ENCODE measurements at regions not wholly inside any gene's neighbourhood (a gene's known extent, or its start where the extent isn't known, plus 50 kb on each side); places are given as distances from the start of the nearest gene placed in this dataset.

DNA sequence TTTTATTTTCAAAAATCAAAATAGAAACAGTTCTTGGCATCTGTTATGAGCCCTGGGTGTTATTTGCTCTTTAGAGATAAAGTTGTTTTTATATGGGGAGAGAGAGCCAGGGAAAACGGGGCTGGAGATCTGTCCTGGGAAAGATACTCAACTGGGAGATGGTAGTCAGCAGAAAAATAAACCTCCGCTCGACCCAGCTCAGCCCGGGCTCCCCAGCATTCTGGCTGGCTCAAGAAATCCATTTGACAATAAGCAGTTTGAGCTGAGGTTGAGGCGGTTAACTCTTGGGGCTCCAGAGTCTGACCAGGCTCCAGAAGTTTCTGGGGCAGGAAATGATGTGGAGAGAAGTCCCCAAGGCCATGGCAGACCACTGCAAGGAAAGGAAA, 151.9 kb downstream of the IRX5 start:
- no peak for TF ChIP-seq EZH2 (IDR thresholded peaks at IDR 0.05; ENCODE audit: low read length, missing control alignments)
- TF ChIP-seq, protein P1, sequence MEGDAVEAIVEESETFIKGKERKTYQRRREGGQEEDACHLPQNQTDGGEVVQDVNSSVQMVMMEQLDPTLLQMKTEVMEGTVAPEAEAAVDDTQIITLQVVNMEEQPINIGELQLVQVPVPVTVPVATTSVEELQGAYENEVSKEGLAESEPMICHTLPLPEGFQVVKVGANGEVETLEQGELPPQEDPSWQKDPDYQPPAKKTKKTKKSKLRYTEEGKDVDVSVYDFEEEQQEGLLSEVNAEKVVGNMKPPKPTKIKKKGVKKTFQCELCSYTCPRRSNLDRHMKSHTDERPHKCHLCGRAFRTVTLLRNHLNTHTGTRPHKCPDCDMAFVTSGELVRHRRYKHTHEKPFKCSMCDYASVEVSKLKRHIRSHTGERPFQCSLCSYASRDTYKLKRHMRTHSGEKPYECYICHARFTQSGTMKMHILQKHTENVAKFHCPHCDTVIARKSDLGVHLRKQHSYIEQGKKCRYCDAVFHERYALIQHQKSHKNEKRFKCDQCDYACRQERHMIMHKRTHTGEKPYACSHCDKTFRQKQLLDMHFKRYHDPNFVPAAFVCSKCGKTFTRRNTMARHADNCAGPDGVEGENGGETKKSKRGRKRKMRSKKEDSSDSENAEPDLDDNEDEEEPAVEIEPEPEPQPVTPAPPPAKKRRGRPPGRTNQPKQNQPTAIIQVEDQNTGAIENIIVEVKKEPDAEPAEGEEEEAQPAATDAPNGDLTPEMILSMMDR (conservative IDR thresholded peaks at IDR 0.05 in 1 of 2, IDR thresholded peaks at IDR 0.05 in 1 of 2; ENCODE audit: low read depth in 1 of 2, low read length in 2 of 2): no peak

Data from fibroblast of lung (primary cell).